Prostate gland (tissue), 2 donors: ENCODE measurements at regions not wholly inside any gene's neighbourhood (a gene's known extent, or its start where the extent isn't known, plus 50 kb on each side); places are given as distances from the start of the nearest gene placed in this dataset.
A peak's percentile ranks its signal among the peaks of the same experiment; 100 is the strongest.

Source experiments
- DNase-seq: peaks from one replicate; pipeline ENCODE4 v3.0.0-alpha.2; 2019; ENCODE audit warnings: low spot score
- H3K27ac ChIP-seq, 2 donors: fragments of 200-600 bp; sonication (generic); 2 replicates each; pipeline ENCODE4 v1.5.1; 2017 to 2019
- H3K27me3 ChIP-seq: fragments of 200-600 bp; sonication (generic); replicated peaks from 2 replicates; pipeline ENCODE4 v1.5.1; 2019; ENCODE audit not compliant: insufficient read depth
- H3K36me3 ChIP-seq, 2 donors: fragments of 200-600 bp; sonication (generic); 1 replicate in 1 of 2; 2 replicates in 1 of 2; pipeline versions ENCODE4 v1.5.1 to v1.8.1; 2017 to 2019
- H3K4me1 ChIP-seq: fragments of 200-600 bp; sonication (generic); replicated peaks from 2 replicates; pipeline ENCODE4 v1.5.1; 2019
- H3K4me3 ChIP-seq, 2 donors: fragments of 200-600 bp; sonication (generic); 2 replicates each; pipeline ENCODE4 v1.5.1; 2017 to 2019
- H3K9me3 ChIP-seq: fragments of 200-600 bp; sonication (generic); 2 replicates; pipeline ENCODE4 v1.5.1; 2017
- CTCF ChIP-seq, 4 experiments: fragments of 200-600 bp in 2 of 4; fragments of 450-650 bp in 2 of 4; sonication (generic) in 2 of 4; IDR thresholded peaks; 1 replicate in 3 of 4; 2 replicates in 1 of 4; pipeline ENCODE4 v1.5.1; 2016 to 2019; ENCODE audit warnings: antibody characterized with exemption in 4 of 4, mild to moderate bottlenecking in 2 of 4, moderate library complexity in 2 of 4
- POLR2A ChIP-seq: fragments of 450-650 bp; IDR thresholded peaks from one replicate; pipeline ENCODE4 v1.6.1; 2016; ENCODE audit warnings: antibody characterized with exemption, mild to moderate bottlenecking
- POLR2AphosphoS5 ChIP-seq: sonication (generic); formaldehyde crosslinking; IDR thresholded peaks from one replicate; pipeline ENCODE4 v1.6.1; 2017; ENCODE audit warnings: antibody characterized with exemption
- WGBS: methylation state at CpG from one replicate; pipeline ENCODE4 v1.1.5; 2018; 5-methylcytosine and 5-hydroxymethylcytosine counted together
- intact Hi-C: fragments of 100-400 bp; cut with DNase I; formaldehyde crosslinking; loops from one replicate; pipeline ENCODE4 v1.14.2; 2022

- no peaks in the 10 kb centered on the region for H3K36me3 ChIP-seq
- no peak overlapping the region for H3K4me3 ChIP-seq
- H3K9me3 ChIP-seq, result no peaks in the 10 kb centered on the region
- WGBS, result 79% methylated on average over 7 of the region's 7 CpGs
- no peak for DNase-seq
- intact Hi-C loops, result no loop called here
- no peaks in the 10 kb centered on the region for H3K4me1 ChIP-seq
- no peak overlapping the region for H3K27ac ChIP-seq
- TF ChIP-seq POLR2AphosphoS5 (no peak), CTCF (IDR thresholded peaks at IDR 0.05) (no peak), POLR2A (no peak)
- no peaks in the 10 kb centered on the region for H3K27me3 ChIP-seq
Observed at GRCh38 chr6:6716998-6717763, 128.7 kb downstream of the LY86 start.

- DNase-seq, result no peak
- Histone ChIP-seq H3K9me3 (no peaks in the 10 kb centered on the region), H3K4me1 (no peaks in the 10 kb centered on the region), H3K36me3 (no peaks in the 10 kb centered on the region), H3K4me3 (no peak overlapping the region), H3K27me3 (no peaks in the 10 kb centered on the region), H3K27ac (no peak overlapping the region)
- TF ChIP-seq POLR2A, result no peak
- no peak for TF ChIP-seq POLR2AphosphoS5
- TF ChIP-seq CTCF (IDR thresholded peaks at IDR 0.05), result no peak
- WGBS, result 61% methylated on average over 3 of the region's 3 CpGs
- intact Hi-C loops, result no loop called here
Observed at GRCh38 chr6:6717953-6718352, 129.4 kb downstream of the LY86 start.

GRCh38 chr6:6721606-6722005, 133.1 kb downstream of the LY86 start:
- Histone ChIP-seq H3K27ac (no peak overlapping the region), H3K4me1 (peaks cover 8% of the 10 kb centered on the region), H3K27me3 (no peaks in the 10 kb centered on the region), H3K9me3 (no peaks in the 10 kb centered on the region), H3K4me3 (no peak overlapping the region), H3K36me3 (no peaks in the 10 kb centered on the region)
- no peak for DNase-seq
- intact Hi-C loops, result loop anchor here (10.0 kb wide), 1 partner anchor 393 kb away; no protein-coding TSS in a partner anchor
- 36% methylated on average over 2 of the region's 2 CpGs for WGBS
- TF ChIP-seq CTCF (IDR thresholded peaks at IDR 0.05) (no peak), POLR2A (no peak), POLR2AphosphoS5 (no peak)

- no peak for DNase-seq
- H3K9me3 ChIP-seq, result no peaks in the 10 kb centered on the region
- H3K27me3 ChIP-seq, result no peaks in the 10 kb centered on the region
- intact Hi-C loops, result loop anchor here (10.0 kb wide), 1 partner anchor 393 kb away; no protein-coding TSS in a partner anchor
- no peaks in the 10 kb centered on the region for H3K36me3 ChIP-seq
- WGBS, result 90% methylated on average over 5 of the region's 5 CpGs
- no peak overlapping the region for H3K4me3 ChIP-seq
- no peak for TF ChIP-seq CTCF (IDR thresholded peaks at IDR 0.05)
- no peak for TF ChIP-seq POLR2AphosphoS5
- no peak for TF ChIP-seq POLR2A
- peaks cover 8% of the 10 kb centered on the region for H3K4me1 ChIP-seq
- no peak overlapping the region for H3K27ac ChIP-seq
Observed at GRCh38 chr6:6722195-6722594, 133.7 kb downstream of the LY86 start.

GRCh38 chr6:6723361-6723760, 134.8 kb downstream of the LY86 start:
- intact Hi-C loops, result loop anchor here (10.0 kb wide), 1 partner anchor 391 kb away; no protein-coding TSS in a partner anchor
- H3K36me3 ChIP-seq, result no peaks in the 10 kb centered on the region
- DNase-seq, result no peak
- peak overlapping the region in 1 of 2 donors; percentile 72 for H3K27ac ChIP-seq
- H3K4me1 ChIP-seq, result peaks cover 8% of the 10 kb centered on the region
- no peaks in the 10 kb centered on the region for H3K9me3 ChIP-seq
- no peak for TF ChIP-seq POLR2A
- no peak for TF ChIP-seq POLR2AphosphoS5
- no peak for TF ChIP-seq CTCF (IDR thresholded peaks at IDR 0.05)
- no peak overlapping the region for H3K4me3 ChIP-seq
- WGBS, result 72% methylated on average over 1 of the region's 1 CpG
- H3K27me3 ChIP-seq, result no peaks in the 10 kb centered on the region
